ENCODE measurements at regions not wholly inside any gene's neighbourhood (a gene's known extent, or its start where the extent isn't known, plus 50 kb on each side); places are given as distances from the start of the nearest gene placed in this dataset.

GRCh38 chr11:116276051-116277044, 496.4 kb downstream of the BUD13 start (continued):
- TF ChIP-seq PRDM10 (CRISPR knock-in tag; IDR thresholded peaks at IDR 0.05; ENCODE audit: low read depth) (no peak), GATAD2A (CRISPR knock-in tag; IDR thresholded peaks at IDR 0.05) (no peak), ZFP91 (CRISPR knock-in tag; IDR thresholded peaks at IDR 0.05; ENCODE audit: borderline replicate concordance) (peak; percentile 61; the same call in 1 of the 2 replicates), CTCF (CRISPR knock-in tag; IDR thresholded peaks at IDR 0.05) (peak; percentile 92), HOXA3 (CRISPR knock-in tag; IDR thresholded peaks at IDR 0.05) (peak; percentile 27; the same call in 1 of the 2 replicates), NONO (IDR thresholded peaks at IDR 0.05) (no peak), NONO (CRISPR knock-in tag; conservative IDR thresholded peaks at IDR 0.05) (no peak), ZNF441 (CRISPR knock-in tag; IDR thresholded peaks at IDR 0.05; ENCODE audit: borderline replicate concordance) (no peak; the same call in 1 of the 2 replicates), CEBPB (IDR thresholded peaks at IDR 0.05; ENCODE audit: borderline replicate concordance, low read depth, low read length) (no peak), SIX1 (CRISPR knock-in tag; IDR thresholded peaks at IDR 0.05; ENCODE audit: borderline replicate concordance) (no peak), TOE1 (CRISPR knock-in tag; IDR thresholded peaks at IDR 0.05) (no peak), ZFP36 (IDR thresholded peaks at IDR 0.05; ENCODE audit: borderline replicate concordance, low read depth, low read length, partially characterized antibody) (no peak), KLF6 (CRISPR knock-in tag; IDR thresholded peaks at IDR 0.05) (no peak), SRSF1 (optimal IDR thresholded peaks at IDR 0.05; ENCODE audit: low read depth, low read length) (peak; percentile 30), ZNF383 (CRISPR knock-in tag; IDR thresholded peaks at IDR 0.05; ENCODE audit: borderline replicate concordance) (no peak), NFE2L1 (CRISPR knock-in tag; IDR thresholded peaks at IDR 0.05; ENCODE audit: borderline replicate concordance) (no peak), SRSF9 (IDR thresholded peaks at IDR 0.05; ENCODE audit: borderline replicate concordance, insufficient read depth, low read depth, low read length, poor library complexity, severe bottlenecking) (no peak), ZNF275 (CRISPR knock-in tag; IDR thresholded peaks at IDR 0.05; ENCODE audit: borderline replicate concordance) (no peak)

All from HepG2 (cell line).